ENCODE measurements at regions not wholly inside any gene's neighbourhood (a gene's known extent, or its start where the extent isn't known, plus 50 kb on each side); places are given as distances from the start of the nearest gene placed in this dataset.

GRCh38 chr18:47346016-47346415 lies 94.6 kb upstream of the SKOR2 start:
- H3K36me3 ChIP-seq = no peaks in the 10 kb centered on the region
- no peak for DNase-seq (ENCODE audit: low spot score in 2 of 2)
- H3K4me1 ChIP-seq = no peaks in the 10 kb centered on the region
- no peaks in the 10 kb centered on the region for H3K27me3 ChIP-seq
- WGBS, 2 donors = 78 to 100% methylated on average over 1 of the region's 1 CpG
- no peaks in the 10 kb centered on the region for H3K9me3 ChIP-seq
- no peak overlapping the region for H3K4me3 ChIP-seq
- H3K27ac ChIP-seq = no peak overlapping the region
- TF ChIP-seq CTCF (IDR thresholded peaks at IDR 0.05) = no peak
- TF ChIP-seq EP300 (IDR thresholded peaks at IDR 0.05) = no peak
- no peak for TF ChIP-seq POLR2A (IDR thresholded peaks at IDR 0.05)

GRCh38 chr18:47345291-47345690 lies 93.8 kb upstream of the SKOR2 start:
- Histone ChIP-seq H3K36me3 (no peaks in the 10 kb centered on the region), H3K27me3 (no peaks in the 10 kb centered on the region), H3K9me3 (no peaks in the 10 kb centered on the region), H3K4me3 (no peak overlapping the region), H3K4me1 (no peaks in the 10 kb centered on the region), H3K27ac (no peak overlapping the region)
- DNase-seq (ENCODE audit: low spot score in 2 of 2) = no peak
- TF ChIP-seq POLR2A (IDR thresholded peaks at IDR 0.05) (no peak), EP300 (IDR thresholded peaks at IDR 0.05) (no peak), CTCF (IDR thresholded peaks at IDR 0.05) (no peak)
- 79 to 80% methylated on average over 4 of the region's 4 CpGs for WGBS, 2 donors

GRCh38 chr18:47343291-47343690 lies 91.8 kb upstream of the SKOR2 start:
- 55 to 63% methylated on average over 4 of the region's 4 CpGs for WGBS, 2 donors
- Histone ChIP-seq H3K27ac (no peak overlapping the region), H3K9me3 (no peaks in the 10 kb centered on the region), H3K27me3 (no peaks in the 10 kb centered on the region), H3K36me3 (no peaks in the 10 kb centered on the region), H3K4me1 (no peaks in the 10 kb centered on the region), H3K4me3 (no peak overlapping the region)
- no peak for TF ChIP-seq POLR2A (IDR thresholded peaks at IDR 0.05)
- TF ChIP-seq EP300 (IDR thresholded peaks at IDR 0.05) = no peak
- TF ChIP-seq CTCF (IDR thresholded peaks at IDR 0.05) = no peak
- DNase-seq (ENCODE audit: low spot score in 2 of 2) = no peak

- Histone ChIP-seq H3K9me3 (no peaks in the 10 kb centered on the region), H3K27me3 (no peaks in the 10 kb centered on the region), H3K4me3 (no peak overlapping the region), H3K4me1 (no peaks in the 10 kb centered on the region), H3K27ac (no peak overlapping the region), H3K36me3 (no peaks in the 10 kb centered on the region)
- DNase-seq (ENCODE audit: low spot score in 2 of 2) = no peak
- TF ChIP-seq CTCF (IDR thresholded peaks at IDR 0.05) (no peak), EP300 (IDR thresholded peaks at IDR 0.05) (no peak), POLR2A (IDR thresholded peaks at IDR 0.05) (no peak)
- WGBS, 2 donors = 74 to 80% methylated on average over 1 of the region's 1 CpG
These were observed 91.1 kb upstream of the SKOR2 start for GRCh38 chr18:47342566-47342965.

- Histone ChIP-seq H3K27ac (no peak overlapping the region), H3K4me1 (no peaks in the 10 kb centered on the region), H3K27me3 (no peaks in the 10 kb centered on the region), H3K4me3 (no peak overlapping the region), H3K36me3 (no peaks in the 10 kb centered on the region), H3K9me3 (no peaks in the 10 kb centered on the region)
- no peak for DNase-seq (ENCODE audit: low spot score in 2 of 2)
- WGBS, 2 donors = 72 to 80% methylated on average over 6 of the region's 6 CpGs
- TF ChIP-seq EP300 (IDR thresholded peaks at IDR 0.05) (no peak), POLR2A (IDR thresholded peaks at IDR 0.05) (no peak), CTCF (IDR thresholded peaks at IDR 0.05) (no peak)
These were observed 90.2 kb upstream of the SKOR2 start for GRCh38 chr18:47341678-47342077.

Measured in tibial nerve (tissue), 4 donors.